H9 (cell line): ENCODE measurements at regions not wholly inside any gene's neighbourhood (a gene's known extent, or its start where the extent isn't known, plus 50 kb on each side); places are given as distances from the start of the nearest gene placed in this dataset.

Experiments
- DNase-seq: peaks from one replicate; pipeline ENCODE4 v3.0.0-alpha.2; 2017
- H2AFZ ChIP-seq: one replicate; pipeline ENCODE4 v1.6.1; 2013; ENCODE audit warnings: mild to moderate bottlenecking, low read length, control low read depth, moderate library complexity
- H2AK5ac ChIP-seq: 2 replicates; pipeline ENCODE4 v1.6.1; 2013; ENCODE audit warnings: low read length, control low read depth, mixed read lengths; ENCODE audit not compliant: insufficient read length
- H2BK120ac ChIP-seq: one replicate; pipeline ENCODE4 v1.6.1; 2013; ENCODE audit warnings: low read depth, mild to moderate bottlenecking, low read length, control low read depth, inconsistent platforms; ENCODE audit not compliant: poor library complexity, severe bottlenecking
- H2BK12ac ChIP-seq: 2 replicates; pipeline ENCODE4 v1.6.1; 2013; ENCODE audit warnings: low read length, control low read depth, mixed read lengths, low read depth; ENCODE audit not compliant: insufficient read length
- H2BK15ac ChIP-seq: 2 replicates; pipeline ENCODE4 v1.6.1; 2013; ENCODE audit warnings: low read depth, low read length, control low read depth
- H2BK20ac ChIP-seq: one replicate; pipeline ENCODE4 v1.6.1; 2013; ENCODE audit warnings: low read depth, mild to moderate bottlenecking, low read length, control low read depth, inconsistent platforms; ENCODE audit not compliant: poor library complexity, severe bottlenecking
- H2BK5ac ChIP-seq: 2 replicates; pipeline ENCODE4 v1.6.1; 2013; ENCODE audit warnings: low read length, control low read depth, mixed read lengths; ENCODE audit not compliant: insufficient read length
- H3K14ac ChIP-seq: 2 replicates; pipeline ENCODE4 v1.6.1; 2013; ENCODE audit warnings: low read length, control low read depth; ENCODE audit not compliant: insufficient read depth
- H3K18ac ChIP-seq: 2 replicates; pipeline ENCODE4 v1.6.1; 2013; ENCODE audit warnings: low read depth, mild to moderate bottlenecking, mixed read lengths, low read length, control low read depth; ENCODE audit not compliant: insufficient read length
- H3K23ac ChIP-seq: 2 replicates; pipeline ENCODE4 v1.6.1; 2013; ENCODE audit warnings: low read length, control low read depth, mixed read lengths, low read depth; ENCODE audit not compliant: insufficient read length
- H3K23me2 ChIP-seq: 2 replicates; pipeline ENCODE4 v1.6.1; 2013; ENCODE audit warnings: low read depth, mild to moderate bottlenecking, mixed read lengths, low read length, control low read depth; ENCODE audit not compliant: insufficient read length, poor library complexity, severe bottlenecking
- H3K27ac ChIP-seq: 2 replicates; pipeline ENCODE4 v1.5.1; 2013; ENCODE audit warnings: low read length, control low read depth, mixed read lengths, low read depth; ENCODE audit not compliant: insufficient read length
- H3K27me3 ChIP-seq: 2 replicates; pipeline ENCODE4 v1.6.1; 2013; ENCODE audit warnings: low read length, control low read depth, inconsistent platforms; ENCODE audit not compliant: insufficient read depth
- H3K4ac ChIP-seq: 2 replicates; pipeline ENCODE4 v1.6.1; 2013; ENCODE audit warnings: low read depth, mild to moderate bottlenecking, control low read depth, inconsistent platforms, low read length, moderate library complexity
- H3K4me1 ChIP-seq: 2 replicates; pipeline ENCODE4 v1.6.1; 2013; ENCODE audit warnings: low read length, control low read depth, inconsistent platforms; ENCODE audit not compliant: insufficient read depth
- H3K4me2 ChIP-seq: 2 replicates; pipeline ENCODE4 v1.6.1; 2013; ENCODE audit warnings: low read length, control low read depth, mixed read lengths; ENCODE audit not compliant: insufficient read length, insufficient read depth
- H3K56ac ChIP-seq: 2 replicates; pipeline ENCODE4 v1.6.1; 2013; ENCODE audit warnings: low read depth, mild to moderate bottlenecking, mixed read lengths, low read length, control low read depth; ENCODE audit not compliant: insufficient read length
- H3K79me1 ChIP-seq: 2 replicates; pipeline ENCODE4 v1.6.1; 2013; ENCODE audit warnings: low read depth, mild to moderate bottlenecking, moderate library complexity, low read length, control low read depth, inconsistent platforms; ENCODE audit not compliant: insufficient read depth, poor library complexity, severe bottlenecking
- H3K79me2 ChIP-seq: 2 replicates; pipeline ENCODE4 v1.6.1; 2013; ENCODE audit warnings: low read length, control low read depth, inconsistent platforms; ENCODE audit not compliant: insufficient read depth
- H3K9ac ChIP-seq: 2 replicates; pipeline ENCODE4 v1.6.1; 2013; ENCODE audit warnings: low read length, control low read depth, mixed read lengths; ENCODE audit not compliant: insufficient read length; ENCODE audit errors: extremely low read depth
- H3K9me3 ChIP-seq: one replicate; pipeline ENCODE4 v1.6.1; 2013; ENCODE audit warnings: low read depth, low read length, inconsistent platforms; ENCODE audit not compliant: control insufficient read depth
- H3T11ph ChIP-seq: one replicate; pipeline ENCODE4 v1.6.1; 2013; ENCODE audit warnings: mild to moderate bottlenecking, low read length, control low read depth, inconsistent platforms
- H4K20me1 ChIP-seq: one replicate; pipeline ENCODE4 v1.6.1; 2013; ENCODE audit not compliant: control insufficient read depth, insufficient read length, insufficient read depth
- H4K5ac ChIP-seq: 2 replicates; pipeline ENCODE4 v1.6.1; 2013; ENCODE audit warnings: low read depth, mild to moderate bottlenecking, mixed read lengths, low read length, control low read depth; ENCODE audit not compliant: insufficient read length
- H4K8ac ChIP-seq: replicated peaks from 2 replicates; pipeline ENCODE4 v1.6.1; 2013; ENCODE audit warnings: low read length, control low read depth, mixed read lengths, low read depth; ENCODE audit not compliant: insufficient read length
- H4K91ac ChIP-seq: 2 replicates; pipeline ENCODE4 v1.6.1; 2013; ENCODE audit warnings: low read depth, mild to moderate bottlenecking, moderate library complexity, mixed read lengths, low read length, control low read depth; ENCODE audit not compliant: insufficient read length
- H3K27ac Mint-ChIP-seq, 3 experiments: 2 replicates in 2 of 3; 3 replicates in 1 of 3; pipeline ENCODE4 v1.8.0; 2020 to 2021; ENCODE audit warnings: mixed read lengths in 3 of 3, mild to moderate bottlenecking in 1 of 3, moderate library complexity in 1 of 3
- H3K27me3 Mint-ChIP-seq: 2 replicates; pipeline ENCODE4 v1.8.0; 2021; ENCODE audit warnings: low read depth, mild to moderate bottlenecking, moderate library complexity, mixed read lengths
- H3K36me3 Mint-ChIP-seq, 3 experiments: 2 replicates in 2 of 3; 3 replicates in 1 of 3; pipeline ENCODE4 v1.8.0; 2020 to 2021; ENCODE audit warnings: low read depth in 3 of 3, mixed read lengths in 3 of 3; ENCODE audit not compliant: insufficient read depth in 1 of 3
- H3K4me1 Mint-ChIP-seq, 2 experiments: 2 replicates each; pipeline ENCODE4 v1.8.0; 2020; ENCODE audit warnings: mixed read lengths in 2 of 2
- H3K4me3 Mint-ChIP-seq, 2 experiments: 2 replicates in 1 of 2; 3 replicates in 1 of 2; pipeline ENCODE4 v1.8.0; 2020 to 2021; ENCODE audit warnings: mild to moderate bottlenecking in 2 of 2, mixed read lengths in 2 of 2, moderate library complexity in 1 of 2
- H3K9me3 Mint-ChIP-seq, 2 experiments: 2 replicates in 1 of 2; 3 replicates in 1 of 2; pipeline ENCODE4 v1.8.0; 2020; ENCODE audit warnings: mild to moderate bottlenecking in 2 of 2, mixed read lengths in 2 of 2, moderate library complexity in 1 of 2
- WGBS: extraction: QIAGEN DNeasy Blood & Tissue Kit; methylation state at CpG from one replicate; pipeline ENCODE4 v1.1.7; 2013; ENCODE audit warnings: missing lambda C conversion rate, low lambda C conversion rate, mixed read lengths; ENCODE audit not compliant: insufficient read length; ENCODE audit errors: extremely low coverage; 5-methylcytosine and 5-hydroxymethylcytosine counted together
- TF ChIP-seq, protein P1 (sequence below): fragments of 200-600 bp; sonication (generic); conservative IDR thresholded peaks from 3 replicates; pipeline ENCODE4 v1.8.0; 2021; ENCODE audit warnings: antibody characterized with exemption, mild to moderate bottlenecking

GRCh38 chr5:83815661-83816060 is 95.0 kb upstream of the HAPLN1 start:
- H4K91ac ChIP-seq, result no peak overlapping the region
- H3K79me2 ChIP-seq, result no peaks in the 10 kb centered on the region
- no peaks in the 10 kb centered on the region for H3K27me3 Mint-ChIP-seq
- no peak overlapping the region for H2BK12ac ChIP-seq
- no peak overlapping the region for H4K5ac ChIP-seq
- no peak overlapping the region for H2BK15ac ChIP-seq
- TF ChIP-seq, protein P1, sequence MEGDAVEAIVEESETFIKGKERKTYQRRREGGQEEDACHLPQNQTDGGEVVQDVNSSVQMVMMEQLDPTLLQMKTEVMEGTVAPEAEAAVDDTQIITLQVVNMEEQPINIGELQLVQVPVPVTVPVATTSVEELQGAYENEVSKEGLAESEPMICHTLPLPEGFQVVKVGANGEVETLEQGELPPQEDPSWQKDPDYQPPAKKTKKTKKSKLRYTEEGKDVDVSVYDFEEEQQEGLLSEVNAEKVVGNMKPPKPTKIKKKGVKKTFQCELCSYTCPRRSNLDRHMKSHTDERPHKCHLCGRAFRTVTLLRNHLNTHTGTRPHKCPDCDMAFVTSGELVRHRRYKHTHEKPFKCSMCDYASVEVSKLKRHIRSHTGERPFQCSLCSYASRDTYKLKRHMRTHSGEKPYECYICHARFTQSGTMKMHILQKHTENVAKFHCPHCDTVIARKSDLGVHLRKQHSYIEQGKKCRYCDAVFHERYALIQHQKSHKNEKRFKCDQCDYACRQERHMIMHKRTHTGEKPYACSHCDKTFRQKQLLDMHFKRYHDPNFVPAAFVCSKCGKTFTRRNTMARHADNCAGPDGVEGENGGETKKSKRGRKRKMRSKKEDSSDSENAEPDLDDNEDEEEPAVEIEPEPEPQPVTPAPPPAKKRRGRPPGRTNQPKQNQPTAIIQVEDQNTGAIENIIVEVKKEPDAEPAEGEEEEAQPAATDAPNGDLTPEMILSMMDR, result no peak
- H3K27ac Mint-ChIP-seq, result no peak overlapping the region
- H2BK120ac ChIP-seq, result no peak overlapping the region
- no peaks in the 10 kb centered on the region for H3K4me1 Mint-ChIP-seq
- no peaks in the 10 kb centered on the region for H3K23me2 ChIP-seq
- H2BK20ac ChIP-seq, result no peak overlapping the region
- H3K9ac ChIP-seq, result no peak overlapping the region
- peaks cover 0 to 10% (median 2%) of the 10 kb centered on the region in 3 experiments; a peak in 3 of 7 replicates for H3K36me3 Mint-ChIP-seq
- H3K14ac ChIP-seq, result no peak overlapping the region
- no peak overlapping the region for H3T11ph ChIP-seq
- no peak overlapping the region for H2AFZ ChIP-seq
- no peak overlapping the region for H3K4ac ChIP-seq
- H3K4me3 Mint-ChIP-seq, result no peak overlapping the region
- H3K9me3 Mint-ChIP-seq, result peaks cover 0 to 11% of the 10 kb centered on the region in 2 experiments; a peak in 3 of 5 replicates
- H4K8ac ChIP-seq, result no peak overlapping the region
- no peak overlapping the region for H3K23ac ChIP-seq
- H3K56ac ChIP-seq, result no peak overlapping the region
- no peaks in the 10 kb centered on the region for H3K9me3 ChIP-seq
- H3K18ac ChIP-seq, result no peak overlapping the region
- no peak overlapping the region for H2AK5ac ChIP-seq
- H3K79me1 ChIP-seq, result no peaks in the 10 kb centered on the region
- WGBS, result no CpG with 5 or more reads among the region's 2 CpGs
- no peak overlapping the region for H3K27ac ChIP-seq
- no peaks in the 10 kb centered on the region for H3K27me3 ChIP-seq
- H3K4me1 ChIP-seq, result no peaks in the 10 kb centered on the region
- no peak overlapping the region for H2BK5ac ChIP-seq
- no peak overlapping the region for H3K4me2 ChIP-seq
- no peak for DNase-seq
- no peaks in the 10 kb centered on the region for H4K20me1 ChIP-seq
